DMS 273 treated with DMSO at 0.1 percent for 48 hours (cell line): ENCODE measurements at regions not wholly inside any gene's neighbourhood (a gene's known extent, or its start where the extent isn't known, plus 50 kb on each side); places are given as distances from the start of the nearest gene placed in this dataset.

ENCODE experiments used
- DNase-seq: peaks from one replicate; lab custom pipeline; 2025; lab: John Stamatoyannopoulos, UW

- no peak for DNase-seq
Observed at GRCh38 chr17:77458202-77459017, 317.6 kb downstream of the SEC14L1 start.

DNA sequence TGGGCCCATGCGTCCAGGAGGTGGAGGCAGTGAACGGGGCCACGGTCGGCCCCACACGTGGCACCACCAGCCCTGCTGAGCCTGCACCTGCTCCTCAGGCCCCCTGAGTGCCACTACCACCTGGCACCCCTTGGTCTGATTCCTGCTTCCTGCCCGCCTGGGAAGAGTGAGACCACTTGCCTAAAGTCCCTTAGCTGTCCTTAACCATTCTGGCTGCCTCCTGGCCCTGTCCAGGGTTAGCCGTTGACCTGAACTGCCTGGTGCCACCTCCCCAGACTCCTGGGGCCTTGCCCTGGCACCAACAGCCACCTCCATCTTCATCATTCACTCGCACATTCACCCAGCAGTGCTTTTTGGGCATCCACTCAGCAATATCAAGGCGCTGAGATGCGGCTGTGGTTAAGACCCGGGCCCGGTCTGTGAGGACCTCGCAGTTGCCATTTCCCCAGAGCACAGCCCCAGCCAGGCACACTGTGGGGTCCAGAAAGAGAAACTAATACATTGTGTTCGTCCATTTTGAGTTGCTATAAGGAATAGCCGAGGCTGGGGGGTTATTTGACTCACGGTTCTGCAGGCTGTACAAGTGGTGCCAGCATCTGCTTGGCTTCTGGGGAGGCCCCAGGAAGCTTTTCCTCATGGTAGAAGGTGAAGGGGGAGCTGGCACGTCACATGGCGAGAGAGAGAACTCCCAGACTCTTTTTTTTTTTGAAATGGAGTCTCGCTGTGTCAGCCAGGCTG, 318.4 kb downstream of the SEC14L1 start:
- DNase-seq = no peak

GRCh38 chr17:77460514-77461046, 319.8 kb downstream of the SEC14L1 start:
- DNase-seq = no peak

DNA sequence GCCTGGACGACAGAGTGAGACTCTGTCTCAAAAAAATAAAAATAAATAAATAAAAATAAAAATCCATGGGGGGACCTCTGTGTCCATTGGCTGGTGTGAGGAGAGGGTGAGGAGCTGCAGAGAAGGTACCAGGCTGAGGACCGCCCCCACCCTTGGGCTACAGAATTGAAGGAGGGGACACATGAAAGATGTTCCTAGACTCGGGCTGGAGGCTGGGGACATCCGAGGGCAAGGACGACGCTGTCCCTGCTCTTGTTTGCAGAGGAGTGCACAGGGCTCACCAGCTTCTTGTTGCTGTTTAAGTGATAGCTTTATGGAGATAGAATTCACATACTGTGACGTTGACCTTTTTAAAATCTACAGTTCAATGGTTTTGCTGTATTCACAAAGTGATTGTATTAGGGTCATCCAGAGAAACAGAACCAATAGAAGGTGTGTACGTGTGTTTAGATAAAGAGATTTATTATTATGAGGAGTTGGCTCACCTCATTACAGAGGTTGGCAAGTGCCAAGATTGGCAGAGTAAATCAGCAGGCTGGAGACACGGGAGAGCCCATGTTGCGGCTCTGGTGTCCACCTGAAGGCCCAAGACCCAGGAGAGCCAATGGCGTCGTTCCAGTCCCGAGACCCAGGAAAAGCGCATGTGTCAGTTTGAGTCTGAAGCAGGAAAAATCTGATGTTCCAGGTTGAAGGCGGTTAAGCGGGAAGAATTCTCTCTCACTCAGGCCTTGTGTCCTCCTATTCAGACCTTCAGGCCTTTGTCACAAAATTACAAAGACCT, 320.7 kb downstream of the SEC14L1 start:
- no peak for DNase-seq

- DNase-seq = no peak
Observed at GRCh38 chr17:77462090-77462489, 321.3 kb downstream of the SEC14L1 start.

DNA sequence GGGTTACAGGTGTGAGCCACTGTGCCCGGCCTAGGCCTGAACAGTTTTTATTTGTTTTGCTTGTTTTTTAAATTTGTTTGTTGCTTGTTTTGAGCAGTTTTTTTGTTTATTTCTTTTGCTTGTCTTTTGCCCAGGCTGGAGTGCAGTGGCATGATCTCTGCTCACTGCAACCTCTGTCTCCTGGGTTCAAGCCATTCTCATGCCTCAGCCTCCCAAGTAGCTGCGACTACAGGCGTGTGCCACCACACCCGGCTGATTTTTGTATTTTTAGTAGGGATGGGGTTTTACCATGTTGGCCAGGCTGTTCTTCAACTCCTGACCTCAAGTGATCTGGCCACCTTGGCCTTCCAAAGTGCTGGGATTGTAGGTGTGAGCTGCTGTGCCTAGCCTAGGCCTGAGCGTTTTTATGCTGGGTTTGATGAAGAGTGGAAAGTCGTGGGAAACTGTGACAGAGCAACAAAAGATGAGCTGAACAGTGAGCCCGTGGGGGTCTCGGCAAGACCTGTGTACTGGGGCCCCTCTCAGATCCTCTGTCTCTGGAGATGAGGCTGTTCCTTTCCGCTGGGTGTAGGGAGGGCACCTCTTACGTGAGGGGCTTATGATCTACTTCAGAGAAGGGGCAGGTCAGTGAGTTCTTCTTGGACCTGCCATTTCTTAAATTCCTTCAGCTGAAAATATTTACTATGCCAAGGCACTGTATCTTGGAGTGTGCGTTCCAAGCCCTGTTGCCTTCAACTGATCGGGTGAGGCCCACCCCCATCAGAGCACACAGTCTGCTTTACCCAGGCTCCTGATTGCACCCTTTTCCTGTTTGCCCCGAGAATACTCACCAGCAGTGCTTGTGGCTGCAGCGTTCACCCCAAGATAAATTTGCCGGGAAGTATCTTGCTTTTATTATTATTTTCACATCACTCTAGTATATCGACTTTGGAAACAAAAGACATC, 322.1 kb downstream of the SEC14L1 start:
- no peak for DNase-seq

- DNase-seq = no peak
Observed at GRCh38 chr17:77464988-77465357, 324.2 kb downstream of the SEC14L1 start.

GRCh38 chr17:77465358-77466041, 324.7 kb downstream of the SEC14L1 start:
- DNase-seq = no peak

DNA sequence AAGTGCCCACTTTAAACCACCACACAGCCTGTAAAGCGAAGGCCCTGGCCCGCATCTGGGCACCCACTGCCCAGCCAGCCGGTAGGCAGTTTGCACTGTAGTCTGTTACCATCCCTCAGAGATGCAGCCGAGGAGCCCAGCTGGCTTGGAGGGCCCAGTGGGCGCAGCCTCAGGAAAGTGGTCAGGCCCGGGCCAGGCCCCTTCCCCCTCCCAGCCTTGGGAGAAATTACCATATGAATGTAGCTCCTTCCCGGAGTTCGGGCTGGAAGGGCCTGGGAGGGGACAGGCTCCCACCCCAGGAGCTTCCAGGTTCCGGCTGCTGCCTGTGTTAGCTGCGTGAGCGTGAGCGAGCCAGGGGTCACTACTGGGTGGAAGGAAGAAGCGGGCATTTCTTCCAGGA, 325.4 kb downstream of the SEC14L1 start:
- no peak for DNase-seq

DNA sequence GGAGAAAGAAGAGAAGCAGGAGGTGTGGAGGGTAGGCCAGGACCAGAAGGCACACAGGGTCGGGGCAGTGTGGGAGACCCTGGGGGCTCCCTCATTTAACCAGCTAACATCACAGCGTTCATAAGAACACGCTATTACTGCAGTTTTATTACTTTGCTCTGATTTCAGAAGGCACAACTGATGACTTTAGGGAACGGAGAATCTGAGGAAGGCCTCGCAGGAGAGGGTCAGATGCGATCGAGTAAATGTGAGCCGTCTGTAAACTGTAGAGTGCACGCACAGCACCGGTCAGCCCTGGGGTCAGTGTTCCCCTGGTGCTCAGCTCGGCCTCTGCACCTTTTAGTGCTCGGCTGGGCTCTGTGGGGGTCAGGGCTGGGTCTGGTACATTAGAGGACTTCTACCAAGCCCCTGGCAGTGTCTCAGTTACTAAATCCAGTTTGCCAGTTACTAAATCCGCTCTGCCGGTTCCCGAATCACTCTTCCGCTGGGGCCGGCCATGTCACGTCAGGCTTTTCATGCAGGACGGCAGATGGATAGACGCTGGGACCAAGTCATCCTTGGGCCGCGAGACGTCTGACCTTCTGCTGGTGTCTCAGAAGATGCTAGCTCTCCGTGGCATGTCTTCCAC, 325.9 kb downstream of the SEC14L1 start:
- no peak for DNase-seq

- DNase-seq = no peak
Observed at GRCh38 chr17:77467521-77467920, 326.8 kb downstream of the SEC14L1 start.

DNA sequence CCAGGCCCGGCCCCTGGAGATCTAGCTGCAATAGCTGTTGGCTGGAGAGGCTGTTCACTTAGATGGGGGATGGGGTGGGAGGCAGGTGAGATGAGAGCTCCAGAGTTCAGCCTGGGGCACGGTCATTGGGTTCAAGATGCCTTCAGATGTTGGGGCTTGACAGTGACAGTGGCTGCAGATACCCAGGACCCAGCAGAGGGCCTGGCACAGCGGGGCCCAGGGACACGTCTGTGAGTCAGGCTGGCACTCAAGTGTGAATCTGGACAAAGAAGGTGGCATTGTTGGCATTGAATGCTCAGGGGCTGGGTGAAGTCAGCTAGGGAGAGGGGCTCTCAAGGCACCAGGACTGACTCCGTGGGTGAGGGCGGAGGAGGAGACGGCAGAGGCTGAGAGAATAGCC, 328.1 kb downstream of the SEC14L1 start:
- no peak for DNase-seq

GRCh38 chr17:77470330-77470786, 329.6 kb downstream of the SEC14L1 start:
- no peak for DNase-seq

GRCh38 chr17:77470800-77471733, 330.3 kb downstream of the SEC14L1 start:
- DNase-seq = no peak

- DNase-seq = peak; percentile 50
Observed at GRCh38 chr17:77471984-77472461, 331.3 kb downstream of the SEC14L1 start.

DNA sequence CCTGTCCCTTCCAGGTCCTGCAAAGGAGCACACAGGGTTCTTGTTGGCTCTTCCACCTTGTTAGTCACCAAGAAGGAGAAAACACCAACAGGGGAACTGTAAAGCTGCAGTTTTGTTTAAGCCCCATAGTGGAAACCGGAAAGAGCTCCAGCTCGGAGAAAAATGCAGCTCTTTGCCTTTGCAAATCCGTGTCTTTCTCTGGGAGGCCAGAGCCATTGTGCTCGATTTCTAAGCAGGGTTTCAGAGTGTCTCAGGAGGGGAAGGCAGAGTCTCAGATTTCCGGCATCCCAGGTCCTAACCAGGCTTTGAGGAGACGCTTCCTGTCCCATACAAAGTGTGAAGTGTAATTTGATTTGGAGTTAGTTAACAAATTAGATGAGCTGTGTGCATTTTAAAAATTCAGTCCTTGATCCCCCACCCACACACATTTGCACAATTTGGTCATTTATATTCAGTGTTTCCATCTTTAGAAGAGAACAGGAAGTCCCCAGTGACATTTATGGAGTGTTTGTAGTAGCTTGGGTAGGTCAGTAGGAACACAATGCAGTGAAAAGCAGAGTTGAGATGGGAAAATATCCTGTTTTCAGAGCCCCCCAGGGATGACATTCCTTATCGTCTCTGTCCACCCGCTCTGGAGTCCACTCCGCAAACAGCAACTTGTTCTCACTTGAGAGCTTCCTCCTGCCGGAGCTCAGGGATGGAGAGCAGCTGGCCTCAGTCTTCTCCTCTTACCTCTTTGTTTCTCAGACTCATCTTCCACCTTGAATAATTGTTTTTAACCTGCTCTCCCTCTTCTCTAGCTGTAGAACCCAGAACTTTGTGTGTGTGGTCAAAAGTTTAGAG, 331.9 kb downstream of the SEC14L1 start:
- DNase-seq = no peak

DNA sequence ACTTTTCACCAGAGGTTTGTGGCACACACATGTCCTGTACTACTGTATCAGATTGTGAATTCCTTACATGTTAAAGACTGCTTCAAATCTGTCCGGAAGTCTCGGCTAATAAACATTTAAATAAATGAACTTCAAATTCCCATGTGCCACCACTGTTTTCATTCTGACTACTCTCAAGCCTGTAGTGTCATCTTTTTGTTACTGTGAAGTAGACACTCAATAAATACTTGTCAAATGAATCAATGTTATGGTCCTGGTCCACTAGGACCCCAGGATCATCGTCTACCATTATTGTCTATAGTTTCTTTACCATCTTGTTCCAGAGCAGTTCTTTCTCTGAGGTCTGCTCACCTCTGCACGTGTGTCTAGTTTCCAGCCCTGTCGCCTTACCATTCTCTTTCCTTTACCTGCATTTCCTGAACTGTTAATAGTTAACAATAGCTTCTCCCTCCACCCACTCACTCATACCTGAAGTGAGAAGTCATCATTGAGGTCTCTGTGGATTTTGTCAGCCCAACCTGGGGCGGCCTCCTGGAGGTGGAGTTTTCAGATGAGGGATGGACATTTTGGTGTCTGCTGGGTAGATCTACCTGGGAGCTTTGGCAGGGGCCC, 333.0 kb downstream of the SEC14L1 start:
- no peak for DNase-seq
